ENCODE measurements at regions not wholly inside any gene's neighbourhood (a gene's known extent, or its start where the extent isn't known, plus 50 kb on each side); places are given as distances from the start of the nearest gene placed in this dataset.

DNA sequence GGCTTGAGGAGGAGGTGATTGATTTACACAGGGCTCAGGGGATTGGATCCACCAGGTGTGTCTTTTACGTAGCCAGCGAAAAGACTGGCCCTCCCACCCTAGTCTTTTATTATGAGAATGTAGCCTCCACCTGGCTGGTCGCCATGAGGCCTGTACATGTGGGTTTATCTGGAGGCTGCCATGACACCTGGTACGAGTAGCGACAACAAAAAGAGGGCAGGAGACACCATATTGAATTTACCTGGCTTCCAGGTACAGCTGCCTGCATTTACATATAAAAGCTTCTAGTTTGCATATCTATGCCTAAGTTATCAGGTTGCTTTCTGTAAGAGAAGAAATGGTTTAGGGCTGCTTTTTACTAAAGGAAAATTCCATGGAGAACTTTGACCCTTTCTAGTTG lies 1173.7 kb upstream of the SEMA6A start:
- Histone ChIP-seq H3K4me3 (no peak overlapping the region), H3K36me3 (no peaks in the 10 kb centered on the region), H3K27me3 (no peaks in the 10 kb centered on the region), H3K4me1 (no peaks in the 10 kb centered on the region), H3K27ac (no peak overlapping the region), H3K9me3 (no peaks in the 10 kb centered on the region)
- 80 to 87% methylated on average over 5 of the region's 5 CpGs for WGBS, 2 donors (ENCODE audit: low coverage in 1 of 2)
- ATAC-seq, result no peak
- TF ChIP-seq POLR2AphosphoS5 (IDR thresholded peaks at IDR 0.05), result no peak
- TF ChIP-seq POLR2A (IDR thresholded peaks at IDR 0.05), result no peak
- TF ChIP-seq, protein P1, sequence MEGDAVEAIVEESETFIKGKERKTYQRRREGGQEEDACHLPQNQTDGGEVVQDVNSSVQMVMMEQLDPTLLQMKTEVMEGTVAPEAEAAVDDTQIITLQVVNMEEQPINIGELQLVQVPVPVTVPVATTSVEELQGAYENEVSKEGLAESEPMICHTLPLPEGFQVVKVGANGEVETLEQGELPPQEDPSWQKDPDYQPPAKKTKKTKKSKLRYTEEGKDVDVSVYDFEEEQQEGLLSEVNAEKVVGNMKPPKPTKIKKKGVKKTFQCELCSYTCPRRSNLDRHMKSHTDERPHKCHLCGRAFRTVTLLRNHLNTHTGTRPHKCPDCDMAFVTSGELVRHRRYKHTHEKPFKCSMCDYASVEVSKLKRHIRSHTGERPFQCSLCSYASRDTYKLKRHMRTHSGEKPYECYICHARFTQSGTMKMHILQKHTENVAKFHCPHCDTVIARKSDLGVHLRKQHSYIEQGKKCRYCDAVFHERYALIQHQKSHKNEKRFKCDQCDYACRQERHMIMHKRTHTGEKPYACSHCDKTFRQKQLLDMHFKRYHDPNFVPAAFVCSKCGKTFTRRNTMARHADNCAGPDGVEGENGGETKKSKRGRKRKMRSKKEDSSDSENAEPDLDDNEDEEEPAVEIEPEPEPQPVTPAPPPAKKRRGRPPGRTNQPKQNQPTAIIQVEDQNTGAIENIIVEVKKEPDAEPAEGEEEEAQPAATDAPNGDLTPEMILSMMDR (IDR thresholded peaks at IDR 0.05), result no peak
- no peak for TF ChIP-seq EP300 (IDR thresholded peaks at IDR 0.05)

DNA sequence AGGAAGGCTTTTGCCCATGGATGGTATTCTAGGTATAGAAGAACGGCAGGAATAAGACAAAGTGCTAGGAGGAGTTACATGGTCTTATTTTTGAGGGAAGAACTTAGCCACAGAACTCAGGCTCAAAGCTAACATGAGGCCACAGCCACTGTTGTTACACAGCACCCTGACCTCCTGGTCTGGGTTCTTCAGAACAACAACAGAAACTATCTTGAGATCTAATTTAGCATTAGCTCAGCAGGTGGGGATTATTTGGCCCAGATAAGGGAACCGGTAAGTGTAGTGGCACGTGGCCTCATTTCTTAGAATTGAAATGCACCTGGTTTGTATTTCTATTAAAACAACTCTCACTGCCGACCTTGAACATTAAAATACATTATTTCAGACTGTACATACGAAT lies 1168.7 kb upstream of the SEMA6A start:
- no peak overlapping the region for H3K27ac ChIP-seq
- ATAC-seq, result no peak
- H3K36me3 ChIP-seq, result no peaks in the 10 kb centered on the region
- WGBS, 2 donors (ENCODE audit: low coverage in 1 of 2), result 86 to 92% methylated on average over 5 of the region's 5 CpGs
- TF ChIP-seq POLR2AphosphoS5 (IDR thresholded peaks at IDR 0.05) (no peak), POLR2A (IDR thresholded peaks at IDR 0.05) (no peak), EP300 (IDR thresholded peaks at IDR 0.05) (no peak)
- TF ChIP-seq, protein P1 (IDR thresholded peaks at IDR 0.05), result no peak
- H3K27me3 ChIP-seq, result no peaks in the 10 kb centered on the region
- no peaks in the 10 kb centered on the region for H3K4me1 ChIP-seq
- no peaks in the 10 kb centered on the region for H3K9me3 ChIP-seq
- no peak overlapping the region for H3K4me3 ChIP-seq

DNA sequence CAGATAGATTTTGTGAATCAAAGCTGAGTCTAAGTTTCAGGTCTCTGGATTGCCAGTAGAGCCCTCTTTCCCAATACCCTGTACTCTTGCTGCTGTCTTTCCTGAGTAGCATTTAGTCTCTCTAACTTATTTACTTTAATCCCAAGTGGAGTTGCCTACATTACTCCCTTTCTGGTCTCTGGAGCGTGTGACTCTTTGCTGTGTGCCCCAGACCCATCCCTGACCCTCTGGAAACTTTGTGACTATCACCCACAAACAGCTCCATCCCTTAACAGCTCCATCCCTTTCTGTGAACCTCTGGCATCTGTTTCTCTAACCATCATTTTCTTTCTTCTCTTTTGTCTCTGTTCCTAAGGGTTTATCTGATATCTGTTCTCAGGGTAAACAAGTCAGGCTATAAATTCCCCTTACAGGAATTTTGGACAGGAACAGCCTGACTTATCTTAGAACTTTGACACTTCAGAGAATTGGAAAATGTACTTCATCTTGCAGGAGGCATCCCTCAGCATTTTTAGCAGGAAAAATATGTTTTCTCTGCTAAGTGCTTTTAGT lies 1167.1 kb upstream of the SEMA6A start:
- H3K4me1 ChIP-seq, result no peaks in the 10 kb centered on the region
- TF ChIP-seq POLR2A (IDR thresholded peaks at IDR 0.05), result no peak
- TF ChIP-seq, protein P1 (IDR thresholded peaks at IDR 0.05), result no peak
- TF ChIP-seq EP300 (IDR thresholded peaks at IDR 0.05), result no peak
- no peak for TF ChIP-seq POLR2AphosphoS5 (IDR thresholded peaks at IDR 0.05)
- ATAC-seq, result no peak
- H3K9me3 ChIP-seq, result no peaks in the 10 kb centered on the region
- H3K27ac ChIP-seq, result no peak overlapping the region
- H3K36me3 ChIP-seq, result no peaks in the 10 kb centered on the region
- 36% methylated on average over 1 of the region's 1 CpG; no CpG with 5 or more reads in 1 of the 2 donors for WGBS, 2 donors (ENCODE audit: low coverage in 1 of 2)
- H3K4me3 ChIP-seq, result no peak overlapping the region
- H3K27me3 ChIP-seq, result no peaks in the 10 kb centered on the region

DNA sequence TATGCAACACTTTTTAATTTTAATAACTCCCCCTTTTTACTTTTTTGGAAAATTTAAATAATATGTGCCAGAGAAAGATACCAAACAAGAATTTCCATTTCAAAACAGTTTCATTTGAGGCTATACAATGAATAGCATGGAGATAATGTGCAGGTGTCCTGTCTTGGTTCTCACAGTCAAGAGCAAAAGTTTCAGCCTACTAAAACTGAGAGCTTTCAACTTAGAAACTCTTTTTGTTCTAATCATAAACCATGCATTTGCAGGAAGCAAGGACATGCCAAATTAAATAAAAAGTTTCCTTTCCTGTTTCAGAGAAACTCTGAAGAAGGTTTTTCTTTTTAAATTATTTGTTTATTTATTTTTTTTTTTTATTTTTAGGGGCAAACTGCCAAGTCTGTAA lies 1165.6 kb upstream of the SEMA6A start:
- no peaks in the 10 kb centered on the region for H3K4me1 ChIP-seq
- no peaks in the 10 kb centered on the region for H3K27me3 ChIP-seq
- H3K4me3 ChIP-seq, result no peak overlapping the region
- no peak for TF ChIP-seq POLR2A (IDR thresholded peaks at IDR 0.05)
- TF ChIP-seq POLR2AphosphoS5 (IDR thresholded peaks at IDR 0.05), result no peak
- TF ChIP-seq, protein P1 (IDR thresholded peaks at IDR 0.05), result no peak
- TF ChIP-seq EP300 (IDR thresholded peaks at IDR 0.05), result no peak
- no peak for ATAC-seq
- H3K36me3 ChIP-seq, result no peaks in the 10 kb centered on the region
- no peaks in the 10 kb centered on the region for H3K9me3 ChIP-seq
- H3K27ac ChIP-seq, result no peak overlapping the region

DNA sequence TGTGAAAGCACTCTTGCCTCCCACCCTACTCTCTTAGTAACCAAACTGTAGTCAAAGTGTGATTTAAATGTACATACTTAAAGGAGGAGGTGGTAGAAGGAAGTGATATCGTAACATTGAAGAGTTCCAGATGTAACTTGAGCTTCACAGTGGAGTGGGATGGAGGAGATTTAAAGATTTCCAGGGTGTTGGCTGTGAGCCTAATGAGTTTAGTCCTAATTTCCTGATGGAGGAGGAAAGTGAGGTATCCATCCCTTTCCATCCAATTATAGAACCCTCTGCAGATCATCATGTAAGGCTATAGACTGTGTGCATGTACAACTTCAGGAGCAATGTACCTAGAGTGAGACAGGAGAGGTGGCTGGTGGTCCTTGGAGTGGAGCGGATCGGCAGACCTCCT lies 1163.9 kb upstream of the SEMA6A start:
- ATAC-seq, result no peak
- Histone ChIP-seq H3K9me3 (no peaks in the 10 kb centered on the region), H3K36me3 (no peaks in the 10 kb centered on the region), H3K27me3 (no peaks in the 10 kb centered on the region), H3K4me3 (no peak overlapping the region), H3K4me1 (no peaks in the 10 kb centered on the region), H3K27ac (no peak overlapping the region)
- 88 to 93% methylated on average over 2 to 3 of the region's 3 CpGs for WGBS, 2 donors (ENCODE audit: low coverage in 1 of 2)
- TF ChIP-seq POLR2AphosphoS5 (IDR thresholded peaks at IDR 0.05), result no peak
- TF ChIP-seq, protein P1 (IDR thresholded peaks at IDR 0.05), result no peak
- no peak for TF ChIP-seq EP300 (IDR thresholded peaks at IDR 0.05)
- no peak for TF ChIP-seq POLR2A (IDR thresholded peaks at IDR 0.05)
